Heart right ventricle (tissue), 16 donors: ENCODE measurements at regions not wholly inside any gene's neighbourhood (a gene's known extent, or its start where the extent isn't known, plus 50 kb on each side); places are given as distances from the start of the nearest gene placed in this dataset.

Experiments used
- ATAC-seq, 8 donors: fragments of 200-7000 bp; cut with Tn5 transposase; one replicate each; pipeline ENCODE4 v1.9.1; 2020; ENCODE audit warnings: mild to moderate bottlenecking in 8 of 8, moderate library complexity in 8 of 8, moderate number of reproducible peaks in 1 of 8
- DNase-seq, 2 donors: peaks; one replicate each; pipeline ENCODE4 v3.0.0-alpha.2; 2020
- H3K27ac ChIP-seq, 10 donors: fragments of 200-600 bp; sonication (generic) in 2 of 10; one replicate each; pipeline versions ENCODE4 v1.5.0 to v1.8.0; 2020 to 2022; ENCODE audit warnings: mild to moderate bottlenecking in 3 of 10
- H3K27me3 ChIP-seq, 7 donors: fragments of 200-600 bp; one replicate each; pipeline ENCODE4 v1.8.0; 2021 to 2022; ENCODE audit warnings: mild to moderate bottlenecking in 2 of 7
- H3K36me3 ChIP-seq, 9 donors: fragments of 200-600 bp; sonication (generic) in 1 of 9; one replicate each; pipeline versions ENCODE4 v1.5.0 to v1.8.0; 2020 to 2022; ENCODE audit warnings: mild to moderate bottlenecking in 2 of 9
- H3K4me1 ChIP-seq, 9 donors: fragments of 200-600 bp; sonication (generic) in 1 of 9; one replicate each; pipeline versions ENCODE4 v1.5.0 to v1.8.0; 2020 to 2022; ENCODE audit warnings: mild to moderate bottlenecking in 4 of 9
- H3K4me3 ChIP-seq, 10 donors: fragments of 200-600 bp; sonication (generic) in 2 of 10; one replicate each; pipeline versions ENCODE4 v1.5.0 to v1.8.0; 2020 to 2022; ENCODE audit warnings: mild to moderate bottlenecking in 7 of 10, moderate library complexity in 2 of 10
- H3K9me3 ChIP-seq, 11 donors: fragments of 200-600 bp in 10 of 11; sonication (generic) in 2 of 11; one replicate each; pipeline versions ENCODE4 v1.5.0 to v1.8.0; 2013 to 2022; ENCODE audit warnings: mild to moderate bottlenecking in 2 of 11, control low read depth in 1 of 11, moderate library complexity in 1 of 11
- CTCF ChIP-seq, 9 donors: fragments of 200-600 bp; sonication (generic) in 2 of 9; IDR thresholded peaks; one replicate each; pipeline versions ENCODE4 v1.5.0 to v1.8.0; 2021 to 2022; ENCODE audit warnings: antibody characterized with exemption in 9 of 9, mild to moderate bottlenecking in 5 of 9, moderate library complexity in 1 of 9
- WGBS, 2 donors: extraction: QIAGEN DNeasy Blood & Tissue Kit; methylation state at CpG; one replicate each; pipeline ENCODE4 v1.1.7; 2013; ENCODE audit warnings: inconsistent platforms in 1 of 2; 5-methylcytosine and 5-hydroxymethylcytosine counted together
- intact Hi-C, 10 donors: fragments of 100-400 bp; cut with DNase I; formaldehyde crosslinking; loops; one replicate each; pipeline versions ENCODE4 v1.11.1 to v1.14.2; 2022
- donor health status: Arrhythmogenic right ventricular cardiomyopathy.
- donor health status: ischemic (EF 13 %, LVEDD 7.1; RV severe dilation, severe dysfunction).
- donor health status: healthy with polysubstance abuse.
- donor health status: DM: no; HTN: yes; CAD: no.
- donor health status: DM: no; HTN: no; CAD: no.
- donor health status: ischemic (EF 25% LVEDD 6.9; RV normal size, moderate dysfunction).
- donor health status: ischemic (EF 25% LVEDD 5.7; RV mildly dilated, moderate dysfunction).
- donor health status: healthy.
- donor health status: DM: yes; HTN: yes; CAD: no.
- donor health status: Ischemic cardiomyopathy.
- donor health status: ischemic (EF 35%, LVEDD 5.7; RV mildly dilated, moderate dysfunction).
- donor health status: nonischemic (EF 11% LVEDD 7.7; RV severe dilation, severe dysfunction).
- donor health status: DM: yes; HTN: yes; CAD: no.
- donor health status: PGD.
- donor health status: ischemic (EF 29% LVEDD 5.4; RV normal size, mild dysfunction).
- donor health status: nonischemic (EF 23%, LVEDD 6.1; RV moderate dilation, normal function).

- H3K4me1 ChIP-seq: no peaks in the 10 kb centered on the region
- intact Hi-C loops: no loop called here
- no peaks in the 10 kb centered on the region for H3K36me3 ChIP-seq
- ATAC-seq (no peak), DNase-seq (no peak)
- no peak for TF ChIP-seq CTCF (IDR thresholded peaks at IDR 0.05)
- no peak overlapping the region for H3K4me3 ChIP-seq
- 74 to 77% methylated on average over 3 of the region's 3 CpGs for WGBS, 2 donors
- no peak overlapping the region for H3K27ac ChIP-seq
- no peaks in the 10 kb centered on the region for H3K9me3 ChIP-seq
- peaks cover 0 to 14% (median 0%) of the 10 kb centered on the region in 7 donors for H3K27me3 ChIP-seq
Measured at GRCh38 chr6:169953686-169954085, 202.3 kb downstream of the ERMARD start.

- ATAC-seq: peak in 1 of 8 donors; percentile 37
- DNase-seq: no peak
- H3K9me3 ChIP-seq: no peaks in the 10 kb centered on the region
- H3K4me3 ChIP-seq: no peak overlapping the region
- H3K27me3 ChIP-seq: no peaks in the 10 kb centered on the region
- H3K27ac ChIP-seq: no peak overlapping the region
- 83 to 85% methylated on average over 2 of the region's 2 CpGs for WGBS, 2 donors
- no peaks in the 10 kb centered on the region for H3K4me1 ChIP-seq
- H3K36me3 ChIP-seq: no peaks in the 10 kb centered on the region
- peak in 6 of 9 donors; percentile 7 to 44 (median 39) for TF ChIP-seq CTCF (IDR thresholded peaks at IDR 0.05)
- intact Hi-C loops: no loop called here
Measured at GRCh38 chr6:169950558-169950957, 199.1 kb downstream of the ERMARD start.

GRCh38 chr6:169949511-169950097 lies 198.2 kb downstream of the ERMARD start:
- no peak for TF ChIP-seq CTCF (IDR thresholded peaks at IDR 0.05)
- H3K36me3 ChIP-seq: no peaks in the 10 kb centered on the region
- ATAC-seq (no peak), DNase-seq (no peak)
- no peak overlapping the region for H3K27ac ChIP-seq
- H3K9me3 ChIP-seq: peaks cover 0 to 3% (median 0%) of the 10 kb centered on the region in 11 donors
- no peaks in the 10 kb centered on the region for H3K27me3 ChIP-seq
- intact Hi-C loops: loop anchor here in 1 of 10 donors (5.0 kb wide), 1 partner anchor 1092 kb away; no protein-coding TSS in a partner anchor
- no peaks in the 10 kb centered on the region for H3K4me1 ChIP-seq
- 77 to 87% methylated on average over 6 of the region's 6 CpGs for WGBS, 2 donors
- no peak overlapping the region for H3K4me3 ChIP-seq

GRCh38 chr6:169946971-169947370 lies 195.5 kb downstream of the ERMARD start:
- intact Hi-C loops: loop anchor here in 1 of 10 donors (5.0 kb wide), 1 partner anchor 1090 kb away; no protein-coding TSS in a partner anchor
- no peak for ATAC-seq
- H3K4me1 ChIP-seq: no peaks in the 10 kb centered on the region
- H3K36me3 ChIP-seq: no peaks in the 10 kb centered on the region
- 84 to 88% methylated on average over 1 of the region's 1 CpG for WGBS, 2 donors
- no peak overlapping the region for H3K27ac ChIP-seq
- DNase-seq: no peak
- no peak overlapping the region for H3K4me3 ChIP-seq
- TF ChIP-seq CTCF (IDR thresholded peaks at IDR 0.05): no peak
- no peaks in the 10 kb centered on the region for H3K27me3 ChIP-seq
- peaks cover 0 to 22% (median 10%) of the 10 kb centered on the region in 11 donors for H3K9me3 ChIP-seq
